Astrocyte of the spinal cord (primary cell): ENCODE measurements at regions not wholly inside any gene's neighbourhood (a gene's known extent, or its start where the extent isn't known, plus 50 kb on each side); places are given as distances from the start of the nearest gene placed in this dataset.
"Not testable (repeated sequence)": the region's sequence is repeated elsewhere in the genome, so short reads cannot be mapped to it uniquely, and the experiment has no call there.

Source experiments
- DNase-seq: peaks from one replicate; pipeline ENCODE4 v3.0.0; 2011; ENCODE audit warnings: low read depth, low spot score
- H3K4me3 ChIP-seq: 2 replicates; pipeline ENCODE4 v1.5.1; 2011; ENCODE audit warnings: low read depth, mild to moderate bottlenecking, low read length, moderate library complexity
- in situ Hi-C: cut with HindIII; loops from 2 replicates; pipeline ENCODE4 v1.10.0; 2017; ENCODE audit warnings: low sequenced_read_pairs
- TF ChIP-seq, protein P1 (sequence below): IDR thresholded peaks from 2 replicates; pipeline ENCODE4 v1.5.1; 2012; ENCODE audit warnings: low read depth, mild to moderate bottlenecking, low read length, inconsistent platforms

DNA sequence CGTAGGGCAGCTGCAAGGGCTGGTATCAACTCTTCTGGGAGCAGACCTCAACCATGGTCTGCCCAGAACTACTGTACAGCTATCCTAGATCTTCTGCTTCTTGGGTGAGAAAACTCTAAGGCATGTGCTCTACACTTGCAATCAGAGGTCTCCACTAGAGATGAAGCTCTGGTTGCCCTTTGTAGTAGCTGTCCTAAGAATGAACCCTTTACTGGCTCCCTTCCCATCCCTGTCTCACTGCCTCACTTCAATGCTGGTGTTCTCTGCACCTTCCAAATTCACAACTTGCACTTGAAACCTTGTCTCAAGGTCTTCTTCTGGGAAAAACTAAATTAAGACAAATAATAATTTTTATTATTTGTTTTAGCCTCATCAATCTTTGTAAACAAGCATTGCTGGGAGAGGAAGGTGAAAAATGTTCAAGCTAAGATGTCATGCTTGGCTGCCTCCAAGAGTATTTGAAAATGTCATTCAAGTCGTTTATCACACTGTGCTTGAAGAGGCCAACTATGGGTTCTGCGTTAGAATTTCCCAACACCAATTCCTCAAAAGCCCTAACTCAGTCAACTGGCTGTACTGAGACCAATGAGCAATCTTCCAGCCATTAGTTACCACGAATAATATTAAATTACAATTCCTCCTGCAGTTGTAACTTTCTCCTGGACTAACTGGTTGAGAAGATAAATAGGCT, 216.9 kb upstream of the ADRA1D start:
- no peak for DNase-seq
- TF ChIP-seq, protein P1, sequence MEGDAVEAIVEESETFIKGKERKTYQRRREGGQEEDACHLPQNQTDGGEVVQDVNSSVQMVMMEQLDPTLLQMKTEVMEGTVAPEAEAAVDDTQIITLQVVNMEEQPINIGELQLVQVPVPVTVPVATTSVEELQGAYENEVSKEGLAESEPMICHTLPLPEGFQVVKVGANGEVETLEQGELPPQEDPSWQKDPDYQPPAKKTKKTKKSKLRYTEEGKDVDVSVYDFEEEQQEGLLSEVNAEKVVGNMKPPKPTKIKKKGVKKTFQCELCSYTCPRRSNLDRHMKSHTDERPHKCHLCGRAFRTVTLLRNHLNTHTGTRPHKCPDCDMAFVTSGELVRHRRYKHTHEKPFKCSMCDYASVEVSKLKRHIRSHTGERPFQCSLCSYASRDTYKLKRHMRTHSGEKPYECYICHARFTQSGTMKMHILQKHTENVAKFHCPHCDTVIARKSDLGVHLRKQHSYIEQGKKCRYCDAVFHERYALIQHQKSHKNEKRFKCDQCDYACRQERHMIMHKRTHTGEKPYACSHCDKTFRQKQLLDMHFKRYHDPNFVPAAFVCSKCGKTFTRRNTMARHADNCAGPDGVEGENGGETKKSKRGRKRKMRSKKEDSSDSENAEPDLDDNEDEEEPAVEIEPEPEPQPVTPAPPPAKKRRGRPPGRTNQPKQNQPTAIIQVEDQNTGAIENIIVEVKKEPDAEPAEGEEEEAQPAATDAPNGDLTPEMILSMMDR: no peak
- in situ Hi-C loops: no loop called here

GRCh38 chr20:4465212-4465611, 216.1 kb upstream of the ADRA1D start:
- in situ Hi-C loops: no loop called here
- DNase-seq: no peak
- no peak overlapping the region for H3K4me3 ChIP-seq
- TF ChIP-seq, protein P1: no peak

More for the DNA sequence above, 216.9 kb upstream of the ADRA1D start:
- H3K4me3 ChIP-seq: no peak overlapping the region

DNA sequence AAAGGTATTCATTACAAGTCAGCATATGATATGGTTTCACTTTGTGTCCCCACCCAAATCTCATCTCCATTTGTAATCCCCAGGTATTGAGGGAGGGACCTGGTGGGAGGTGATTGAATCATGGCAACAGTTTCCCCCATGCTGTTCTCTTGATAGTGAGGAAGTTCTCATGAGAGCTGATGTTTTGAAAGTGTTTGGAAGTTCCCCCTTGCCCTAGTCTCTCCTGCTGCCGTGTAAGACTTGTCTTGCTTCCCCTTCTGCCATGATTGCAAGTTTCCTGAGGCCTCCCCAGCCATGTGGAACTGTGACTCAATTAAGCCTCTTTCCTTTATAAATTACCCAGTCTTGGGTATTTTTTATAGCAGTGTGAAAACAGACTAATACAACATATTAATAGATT, 213.7 kb upstream of the ADRA1D start:
- in situ Hi-C loops, DNase-seq: not testable (repeated sequence)

GRCh38 chr20:4459081-4459480, 210.0 kb upstream of the ADRA1D start:
- DNase-seq: no peak
- in situ Hi-C loops: no loop called here
- no peak overlapping the region for H3K4me3 ChIP-seq
- TF ChIP-seq, protein P1: no peak

More for the DNA sequence above, 213.7 kb upstream of the ADRA1D start:
- H3K4me3 ChIP-seq: not testable (repeated sequence)

DNA sequence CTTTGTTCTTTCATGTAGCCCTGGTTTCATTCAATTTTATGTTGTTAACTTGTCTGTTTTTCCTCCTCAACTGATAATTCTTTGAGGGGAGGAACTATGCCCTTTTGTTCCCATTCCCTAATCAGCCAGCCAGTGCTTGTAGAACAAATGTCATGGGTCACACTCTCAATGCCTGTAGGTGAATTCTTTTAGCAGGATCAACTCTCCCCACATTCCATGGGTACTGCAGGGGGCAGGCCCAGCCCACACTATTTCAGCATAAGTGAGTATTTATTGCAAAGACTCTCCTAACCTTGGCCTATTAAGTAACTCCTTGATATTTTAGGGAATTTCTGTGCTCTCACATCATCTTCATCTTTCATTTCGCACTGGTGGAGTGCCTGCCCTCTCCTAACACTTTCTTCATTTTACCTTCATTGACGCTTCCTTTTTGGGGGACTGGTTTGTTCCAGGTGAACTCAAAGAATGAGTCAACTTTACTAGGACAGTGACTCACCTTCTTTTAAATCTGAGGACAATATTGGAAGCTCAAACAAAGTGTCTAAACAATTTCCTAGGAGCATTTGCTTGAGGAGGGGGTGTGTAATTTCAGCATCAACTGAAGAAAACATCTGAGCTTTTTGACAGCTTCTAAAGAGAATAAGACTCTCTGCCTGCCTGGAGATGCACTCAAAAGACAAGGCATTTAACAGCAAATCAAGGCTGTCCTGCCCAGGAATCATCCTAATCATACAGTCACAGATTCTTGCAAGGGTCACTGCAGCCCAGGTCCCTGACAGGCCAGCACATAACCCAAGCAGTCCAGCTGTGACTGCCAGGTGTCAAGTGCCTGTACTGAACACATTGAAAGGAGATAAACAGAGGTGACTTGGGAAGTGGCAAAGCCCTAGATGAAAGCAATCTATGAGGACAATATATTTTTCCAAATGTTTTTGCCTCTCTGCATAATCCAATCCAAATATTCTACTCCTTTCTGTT, 208.8 kb upstream of the ADRA1D start:
- no peak for DNase-seq
- no peak overlapping the region for H3K4me3 ChIP-seq
- TF ChIP-seq, protein P1: no peak
- in situ Hi-C loops: no loop called here

GRCh38 chr20:4455996-4456395, 206.9 kb upstream of the ADRA1D start:
- H3K4me3 ChIP-seq: no peak overlapping the region
- TF ChIP-seq, protein P1: no peak
- in situ Hi-C loops: no loop called here
- DNase-seq: no peak

DNA sequence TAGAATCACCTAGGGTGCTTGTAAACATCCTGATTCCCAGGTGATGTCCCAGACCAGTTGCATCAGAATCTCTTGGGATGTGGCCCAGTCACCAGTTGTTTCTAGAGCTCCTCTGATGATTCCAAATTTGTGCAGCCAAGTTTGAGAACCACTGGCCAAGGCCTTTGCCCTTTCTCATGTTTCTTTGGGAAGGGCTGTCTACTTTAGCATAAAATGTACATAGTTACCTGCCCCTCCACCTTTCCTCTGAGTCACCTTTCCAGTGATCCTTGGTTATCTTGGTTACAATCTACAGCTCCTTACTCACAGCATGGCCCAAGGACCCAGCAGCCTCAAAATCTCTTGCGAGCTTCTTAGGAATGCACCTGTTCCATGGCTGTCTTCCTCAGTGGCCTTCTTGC, 206.2 kb upstream of the ADRA1D start:
- TF ChIP-seq, protein P1: no peak
- no peak for DNase-seq
- H3K4me3 ChIP-seq: no peak overlapping the region
- in situ Hi-C loops: no loop called here
